ENCODE measurements at regions not wholly inside any gene's neighbourhood (a gene's known extent, or its start where the extent isn't known, plus 50 kb on each side); places are given as distances from the start of the nearest gene placed in this dataset.

DNA sequence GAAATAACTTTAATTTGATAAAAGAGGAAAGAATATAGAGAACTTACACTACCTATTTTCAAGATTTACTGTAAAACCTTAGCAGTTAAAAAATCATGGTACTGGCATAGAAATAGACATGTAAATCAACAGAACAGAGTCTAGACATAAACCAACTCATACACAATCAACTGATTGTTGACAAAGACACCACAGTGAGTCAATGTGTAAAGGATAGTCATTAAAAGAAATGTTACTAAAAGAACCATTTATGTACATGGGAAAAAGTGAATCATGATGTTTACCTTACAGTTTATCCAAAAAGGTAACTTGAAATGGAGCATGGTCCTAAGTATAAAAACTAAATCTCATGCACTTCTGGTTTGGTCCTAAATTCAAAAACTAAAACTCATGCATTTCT, 847.4 kb downstream of the IGSF11 start:
- Histone ChIP-seq H3K36me3 (no peaks in the 10 kb centered on the region), H3K9me3 (ENCODE audit: low read depth) (no peaks in the 10 kb centered on the region), H3K4me3 (no peak overlapping the region), H3K27me3 (no peaks in the 10 kb centered on the region), H3K27ac (no peak overlapping the region), H3K4me1 (ENCODE audit: low read depth) (no peaks in the 10 kb centered on the region)
- no peak for TF ChIP-seq CTCF (IDR thresholded peaks at IDR 0.05; ENCODE audit: low read depth, low read length)
- no peak for DNase-seq (ENCODE audit: low read depth in 1 of 2, low spot score in 1 of 2)

DNA sequence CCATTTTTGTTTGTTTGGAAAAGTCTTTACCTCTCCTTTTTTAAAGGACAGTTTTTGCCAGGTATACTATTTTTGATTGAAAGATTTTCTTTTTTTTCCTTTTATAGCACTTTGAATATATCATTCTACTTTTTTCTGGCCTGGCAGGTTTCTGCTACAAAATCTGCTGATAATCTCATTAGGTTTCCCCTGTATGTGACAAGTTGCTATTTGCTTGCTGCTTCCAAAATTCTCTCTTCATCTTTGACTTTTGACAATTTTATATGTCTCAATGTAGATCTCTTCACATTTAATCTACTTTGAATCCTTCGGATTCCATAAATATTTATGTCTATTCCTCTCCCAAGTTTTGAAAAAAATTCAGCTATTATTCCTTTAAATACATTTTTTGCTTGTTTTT, 838.5 kb downstream of the IGSF11 start:
- no peak for DNase-seq (ENCODE audit: low read depth in 1 of 2, low spot score in 1 of 2)
- Histone ChIP-seq H3K27me3 (no peaks in the 10 kb centered on the region), H3K4me1 (ENCODE audit: low read depth) (no peaks in the 10 kb centered on the region), H3K9me3 (ENCODE audit: low read depth) (no peaks in the 10 kb centered on the region), H3K27ac (no peak overlapping the region), H3K4me3 (no peak overlapping the region), H3K36me3 (no peaks in the 10 kb centered on the region)
- TF ChIP-seq CTCF (IDR thresholded peaks at IDR 0.05; ENCODE audit: low read depth, low read length): no peak

DNA sequence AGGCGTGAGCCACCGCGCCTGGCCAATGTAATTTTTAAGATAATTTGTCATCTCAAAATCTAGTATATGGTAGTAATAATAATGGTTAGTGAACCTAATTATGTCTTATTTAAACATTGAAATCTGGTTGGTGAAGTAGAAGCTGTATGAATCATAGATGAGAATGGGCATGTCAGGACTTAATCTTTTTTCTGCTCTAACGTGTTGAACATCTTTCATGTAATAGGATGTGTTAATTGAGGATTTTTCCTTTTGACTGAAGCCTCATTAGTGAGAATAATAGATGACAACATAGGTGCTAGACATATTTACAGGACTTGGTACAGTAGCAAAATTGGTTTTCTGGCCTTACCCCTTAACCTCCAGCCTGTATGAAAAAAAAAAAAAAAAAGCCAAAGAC, 835.6 kb downstream of the IGSF11 start:
- Histone ChIP-seq H3K36me3 (no peaks in the 10 kb centered on the region), H3K27ac (no peak overlapping the region), H3K9me3 (ENCODE audit: low read depth) (no peaks in the 10 kb centered on the region), H3K4me3 (no peak overlapping the region), H3K27me3 (no peaks in the 10 kb centered on the region), H3K4me1 (ENCODE audit: low read depth) (no peaks in the 10 kb centered on the region)
- no peak for TF ChIP-seq CTCF (IDR thresholded peaks at IDR 0.05; ENCODE audit: low read depth, low read length)
- no peak for DNase-seq (ENCODE audit: low read depth in 1 of 2, low spot score in 1 of 2)

GRCh38 chr3:118204052-118204656, 830.5 kb downstream of the IGSF11 start:
- DNase-seq (ENCODE audit: low read depth in 1 of 2, low spot score in 1 of 2): no peak
- no peaks in the 10 kb centered on the region for H3K27me3 ChIP-seq
- no peak for TF ChIP-seq CTCF (IDR thresholded peaks at IDR 0.05; ENCODE audit: low read depth, low read length)
- no peaks in the 10 kb centered on the region for H3K36me3 ChIP-seq
- H3K4me3 ChIP-seq: no peak overlapping the region
- H3K27ac ChIP-seq: no peak overlapping the region
- H3K9me3 ChIP-seq (ENCODE audit: low read depth): no peaks in the 10 kb centered on the region
- no peaks in the 10 kb centered on the region for H3K4me1 ChIP-seq (ENCODE audit: low read depth)

- Histone ChIP-seq H3K27ac (no peak overlapping the region), H3K27me3 (no peaks in the 10 kb centered on the region), H3K9me3 (ENCODE audit: low read depth) (no peaks in the 10 kb centered on the region), H3K36me3 (no peaks in the 10 kb centered on the region), H3K4me1 (ENCODE audit: low read depth) (no peaks in the 10 kb centered on the region), H3K4me3 (no peak overlapping the region)
- TF ChIP-seq CTCF (IDR thresholded peaks at IDR 0.05; ENCODE audit: low read depth, low read length): no peak
- DNase-seq (ENCODE audit: low read depth in 1 of 2, low spot score in 1 of 2): no peak
These were observed 827.4 kb downstream of the IGSF11 start for GRCh38 chr3:118207271-118207670.

DNA sequence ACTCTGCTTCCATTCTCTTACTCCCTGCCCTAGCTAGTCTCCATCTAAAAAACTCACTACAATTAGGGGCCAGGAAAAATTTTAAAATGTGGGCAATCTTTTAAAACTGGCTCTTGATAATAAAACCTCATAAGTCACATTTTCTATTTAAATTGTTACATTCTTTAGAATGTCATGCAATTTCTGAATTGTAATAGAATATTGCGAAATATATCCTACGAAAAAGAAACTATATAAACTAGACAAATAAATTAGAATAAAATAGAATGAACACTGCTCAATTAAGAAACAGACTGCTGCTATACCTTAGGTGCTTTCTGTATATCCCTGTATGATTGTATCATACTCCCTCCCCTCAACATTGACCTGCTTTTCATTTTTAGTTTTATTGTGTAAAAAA, 826.0 kb downstream of the IGSF11 start:
- Histone ChIP-seq H3K9me3 (ENCODE audit: low read depth) (no peaks in the 10 kb centered on the region), H3K36me3 (no peaks in the 10 kb centered on the region), H3K4me1 (ENCODE audit: low read depth) (no peaks in the 10 kb centered on the region), H3K4me3 (no peak overlapping the region), H3K27ac (no peak overlapping the region), H3K27me3 (no peaks in the 10 kb centered on the region)
- no peak for TF ChIP-seq CTCF (IDR thresholded peaks at IDR 0.05; ENCODE audit: low read depth, low read length)
- no peak for DNase-seq (ENCODE audit: low read depth in 1 of 2, low spot score in 1 of 2)

Measured in cardiac muscle cell (in vitro differentiated cells and primary cell).